ENCODE measurements at regions not wholly inside any gene's neighbourhood (a gene's known extent, or its start where the extent isn't known, plus 50 kb on each side); places are given as distances from the start of the nearest gene placed in this dataset.

DNA sequence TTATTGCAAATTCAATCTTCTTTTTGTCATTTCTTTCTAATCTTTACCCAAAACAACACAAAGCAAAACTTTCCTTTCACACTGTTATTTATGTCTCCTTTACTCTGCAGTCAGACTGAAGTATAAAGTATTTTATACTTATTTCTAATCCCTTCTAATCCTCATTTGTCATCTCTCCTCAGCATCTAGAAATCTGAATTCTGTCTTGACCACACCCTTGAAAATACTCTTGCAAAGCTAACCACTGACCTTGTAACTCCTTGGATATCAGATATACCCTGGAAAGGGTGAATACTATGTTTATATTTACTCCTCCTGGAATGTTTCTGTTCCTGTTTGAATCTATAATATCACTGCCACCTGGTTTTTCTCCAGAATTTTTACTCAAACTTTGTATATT is 481.1 kb downstream of the ZNF385D start:
- H3K27me3 ChIP-seq (ENCODE audit: insufficient read depth, low read length): no peaks in the 10 kb centered on the region
- ChIA-PET CTCF (no interaction called here), RAD21 (ENCODE audit: low non-redundant PET in 1 of 2, low total read pairs in 2 of 2, uncharacterized antibody in 2 of 2, unreplicated experiment in 2 of 2) (no interaction called here), POLR2A (no interaction called here)
- BruUV-seq (replicated peaks): no TSS peak
- H3K4me2 ChIP-seq (ENCODE audit: low read length): no peak overlapping the region
- no peak overlapping the region for H3K4me3 ChIP-seq (replicated peaks in 1 of 2; ENCODE audit: low read depth in 1 of 2, low read length in 2 of 2)
- ATAC-seq (no peak), DNase-seq (ENCODE audit: low read depth, low spot score) (no peak)
- no peak overlapping the region for H3K27ac ChIP-seq (ENCODE audit: low read depth, low read length)
- H3K79me2 ChIP-seq (ENCODE audit: insufficient read depth, low read length): no peaks in the 10 kb centered on the region
- intact Hi-C loops (cut with micrococcal nuclease): no loop called here
- TF ChIP-seq ELF1 (IDR thresholded peaks at IDR 0.05; ENCODE audit: borderline replicate concordance, low read depth) (no peak), EZH2phosphoT487 (IDR thresholded peaks at IDR 0.05; ENCODE audit: borderline replicate concordance) (no peak), SP1 (IDR thresholded peaks at IDR 0.05; ENCODE audit: low read depth) (no peak), YY1 (IDR thresholded peaks at IDR 0.05; ENCODE audit: extremely low read depth, insufficient replicate concordance, low read depth, low read length) (no peak), RAD21 (IDR thresholded peaks at IDR 0.05; ENCODE audit: low read depth) (no peak), JUND (IDR thresholded peaks at IDR 0.05) (no peak), ZNF274 (IDR thresholded peaks at IDR 0.05; ENCODE audit: low read depth, low read length) (no peak), EZH2 (IDR thresholded peaks at IDR 0.05) (no peak), CBX3 (IDR thresholded peaks at IDR 0.05; ENCODE audit: low read depth) (no peak), FOSL1 (IDR thresholded peaks at IDR 0.05; ENCODE audit: low read depth) (no peak), POLR2AphosphoS5 (IDR thresholded peaks at IDR 0.05; ENCODE audit: low read depth, low read length) (no peak), CEBPB (IDR thresholded peaks at IDR 0.05; ENCODE audit: low read depth) (no peak), SRF (IDR thresholded peaks at IDR 0.05; ENCODE audit: low read depth) (no peak)
- TF ChIP-seq, protein P1, sequence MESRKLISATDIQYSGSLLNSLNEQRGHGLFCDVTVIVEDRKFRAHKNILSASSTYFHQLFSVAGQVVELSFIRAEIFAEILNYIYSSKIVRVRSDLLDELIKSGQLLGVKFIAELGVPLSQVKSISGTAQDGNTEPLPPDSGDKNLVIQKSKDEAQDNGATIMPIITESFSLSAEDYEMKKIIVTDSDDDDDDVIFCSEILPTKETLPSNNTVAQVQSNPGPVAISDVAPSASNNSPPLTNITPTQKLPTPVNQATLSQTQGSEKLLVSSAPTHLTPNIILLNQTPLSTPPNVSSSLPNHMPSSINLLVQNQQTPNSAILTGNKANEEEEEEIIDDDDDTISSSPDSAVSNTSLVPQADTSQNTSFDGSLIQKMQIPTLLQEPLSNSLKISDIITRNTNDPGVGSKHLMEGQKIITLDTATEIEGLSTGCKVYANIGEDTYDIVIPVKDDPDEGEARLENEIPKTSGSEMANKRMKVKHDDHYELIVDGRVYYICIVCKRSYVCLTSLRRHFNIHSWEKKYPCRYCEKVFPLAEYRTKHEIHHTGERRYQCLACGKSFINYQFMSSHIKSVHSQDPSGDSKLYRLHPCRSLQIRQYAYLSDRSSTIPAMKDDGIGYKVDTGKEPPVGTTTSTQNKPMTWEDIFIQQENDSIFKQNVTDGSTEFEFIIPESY (IDR thresholded peaks at IDR 0.05; ENCODE audit: extremely low read depth, insufficient replicate concordance, low read length): no peak
- TF ChIP-seq, protein P2, sequence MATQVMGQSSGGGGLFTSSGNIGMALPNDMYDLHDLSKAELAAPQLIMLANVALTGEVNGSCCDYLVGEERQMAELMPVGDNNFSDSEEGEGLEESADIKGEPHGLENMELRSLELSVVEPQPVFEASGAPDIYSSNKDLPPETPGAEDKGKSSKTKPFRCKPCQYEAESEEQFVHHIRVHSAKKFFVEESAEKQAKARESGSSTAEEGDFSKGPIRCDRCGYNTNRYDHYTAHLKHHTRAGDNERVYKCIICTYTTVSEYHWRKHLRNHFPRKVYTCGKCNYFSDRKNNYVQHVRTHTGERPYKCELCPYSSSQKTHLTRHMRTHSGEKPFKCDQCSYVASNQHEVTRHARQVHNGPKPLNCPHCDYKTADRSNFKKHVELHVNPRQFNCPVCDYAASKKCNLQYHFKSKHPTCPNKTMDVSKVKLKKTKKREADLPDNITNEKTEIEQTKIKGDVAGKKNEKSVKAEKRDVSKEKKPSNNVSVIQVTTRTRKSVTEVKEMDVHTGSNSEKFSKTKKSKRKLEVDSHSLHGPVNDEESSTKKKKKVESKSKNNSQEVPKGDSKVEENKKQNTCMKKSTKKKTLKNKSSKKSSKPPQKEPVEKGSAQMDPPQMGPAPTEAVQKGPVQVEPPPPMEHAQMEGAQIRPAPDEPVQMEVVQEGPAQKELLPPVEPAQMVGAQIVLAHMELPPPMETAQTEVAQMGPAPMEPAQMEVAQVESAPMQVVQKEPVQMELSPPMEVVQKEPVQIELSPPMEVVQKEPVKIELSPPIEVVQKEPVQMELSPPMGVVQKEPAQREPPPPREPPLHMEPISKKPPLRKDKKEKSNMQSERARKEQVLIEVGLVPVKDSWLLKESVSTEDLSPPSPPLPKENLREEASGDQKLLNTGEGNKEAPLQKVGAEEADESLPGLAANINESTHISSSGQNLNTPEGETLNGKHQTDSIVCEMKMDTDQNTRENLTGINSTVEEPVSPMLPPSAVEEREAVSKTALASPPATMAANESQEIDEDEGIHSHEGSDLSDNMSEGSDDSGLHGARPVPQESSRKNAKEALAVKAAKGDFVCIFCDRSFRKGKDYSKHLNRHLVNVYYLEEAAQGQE (IDR thresholded peaks at IDR 0.05; ENCODE audit: low read depth): no peak
- TF ChIP-seq, protein P3, sequence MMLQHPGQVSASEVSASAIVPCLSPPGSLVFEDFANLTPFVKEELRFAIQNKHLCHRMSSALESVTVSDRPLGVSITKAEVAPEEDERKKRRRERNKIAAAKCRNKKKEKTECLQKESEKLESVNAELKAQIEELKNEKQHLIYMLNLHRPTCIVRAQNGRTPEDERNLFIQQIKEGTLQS (IDR thresholded peaks at IDR 0.05): no peak
- TF ChIP-seq, protein P4, sequence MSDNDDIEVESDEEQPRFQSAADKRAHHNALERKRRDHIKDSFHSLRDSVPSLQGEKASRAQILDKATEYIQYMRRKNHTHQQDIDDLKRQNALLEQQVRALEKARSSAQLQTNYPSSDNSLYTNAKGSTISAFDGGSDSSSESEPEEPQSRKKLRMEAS (IDR thresholded peaks at IDR 0.05): no peak
- no peaks in the 10 kb centered on the region for H4K20me1 ChIP-seq (ENCODE audit: insufficient read depth)
- H3K36me3 ChIP-seq (ENCODE audit: control insufficient read depth in 1 of 2, insufficient read depth in 2 of 2, low read length in 2 of 2): no peaks in the 10 kb centered on the region
- no peak overlapping the region for H3K9ac ChIP-seq (ENCODE audit: low read length)
- no peaks in the 10 kb centered on the region for H3K9me2 ChIP-seq (ENCODE audit: insufficient read depth)
- no peak overlapping the region for H2AFZ ChIP-seq (ENCODE audit: low read depth, low read length, poor library complexity, severe bottlenecking)
- H3K9me3 ChIP-seq (ENCODE audit: control insufficient read depth in 1 of 2, insufficient read depth in 1 of 2, low read depth in 1 of 2, low read length in 2 of 2): peaks cover 3 to 8% of the 10 kb centered on the region in 2 experiments; a peak in 2 of 4 replicates
- H3K4me1 ChIP-seq (ENCODE audit: control insufficient read depth in 1 of 2, insufficient read depth in 2 of 2, low read length in 2 of 2): no peaks in the 10 kb centered on the region

All from HCT116 (cell line).